Right lobe of liver (tissue), 6 donors: ENCODE measurements at regions not wholly inside any gene's neighbourhood (a gene's known extent, or its start where the extent isn't known, plus 50 kb on each side); places are given as distances from the start of the nearest gene placed in this dataset.
A peak's percentile ranks its signal among the peaks of the same experiment; 100 is the strongest.

Experiments used
- ATAC-seq, 4 donors: fragments of 200-7000 bp; cut with Tn5 transposase; one replicate each; pipeline ENCODE4 v1.9.1; 2020; ENCODE audit warnings: mild to moderate bottlenecking in 4 of 4, moderate library complexity in 4 of 4
- DNase-seq, 3 donors: peaks; one replicate each; pipeline ENCODE4 v3.0.0-alpha.2; 2020
- H3K27ac ChIP-seq, 3 donors: fragments of 200-600 bp; one replicate each; pipeline ENCODE4 v1.8.0; 2022
- H3K27me3 ChIP-seq, 2 donors: fragments of 200-600 bp; one replicate each; pipeline ENCODE4 v1.8.0; 2022
- H3K36me3 ChIP-seq, 4 donors: fragments of 200-600 bp; sonication (generic) in 1 of 4; one replicate each; pipeline versions ENCODE4 v1.5.1 to v1.8.0; 2017 to 2022; ENCODE audit warnings: control low read depth in 1 of 4
- H3K4me1 ChIP-seq, 4 donors: fragments of 200-600 bp; sonication (generic) in 1 of 4; one replicate each; pipeline versions ENCODE4 v1.5.1 to v1.8.0; 2017 to 2022; ENCODE audit warnings: control low read depth in 1 of 4
- H3K4me3 ChIP-seq, 3 donors: fragments of 200-600 bp; one replicate each; pipeline ENCODE4 v1.8.0; 2022
- H3K9me3 ChIP-seq, 4 donors: fragments of 200-600 bp; sonication (generic) in 1 of 4; one replicate each; pipeline versions ENCODE4 v1.5.1 to v1.8.0; 2017 to 2022; ENCODE audit warnings: control low read depth in 1 of 4
- POLR2A ChIP-seq: fragments of 450-650 bp; IDR thresholded peaks from one replicate; pipeline ENCODE4 v1.6.1; 2017; ENCODE audit warnings: antibody characterized with exemption, mild to moderate bottlenecking
- WGBS: methylation state at CpG from one replicate; pipeline ENCODE4 v1.1.6; 2018; ENCODE audit warnings: low coverage, low lambda C conversion rate; ENCODE audit not compliant: insufficient coverage; ENCODE audit errors: missing lambda C conversion rate; 5-methylcytosine and 5-hydroxymethylcytosine counted together
- intact Hi-C, 2 donors: fragments of 100-400 bp; cut with DNase I; formaldehyde crosslinking; loops; one replicate each; pipeline versions ENCODE4 v1.11.2 to v1.14.1; 2022
- TF ChIP-seq, protein P1 (sequence below), 4 donors: fragments of 200-600 bp in 3 of 4; fragments of 450-650 bp in 1 of 4; IDR thresholded peaks; one replicate each; pipeline versions ENCODE4 v1.5.1 to v1.8.0; 2016 to 2022; ENCODE audit warnings: antibody characterized with exemption in 4 of 4, mild to moderate bottlenecking in 2 of 4
- donor health status: DM: no; HTN: yes; CAD: no.
- donor health status: DM: no; HTN: no; CAD: no.
- donor health status: DM: no; HTN: no; CAD: no.
- donor health status: DM: no; HTN: yes; CAD: no.
- donor health status: DM: no; HTN: yes; CAD: no.

DNA sequence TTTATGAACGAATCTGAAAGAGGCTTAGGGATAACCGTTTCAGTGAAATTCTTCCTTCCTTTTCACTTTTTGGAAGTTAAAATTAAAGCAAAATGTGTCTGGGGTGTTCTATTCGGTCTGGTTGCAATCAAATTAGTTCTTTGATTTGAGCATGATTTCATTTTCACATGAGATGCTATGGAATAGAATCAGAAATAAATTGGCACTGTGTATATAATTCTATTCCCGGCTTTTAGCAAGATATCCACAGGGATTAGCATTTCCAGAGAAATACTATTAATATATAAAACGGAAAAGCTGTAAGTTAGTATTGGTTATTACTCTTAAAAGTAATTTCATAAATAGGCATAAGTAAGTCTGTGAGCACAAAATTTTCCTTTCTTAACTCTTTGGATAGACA, 1676.8 kb upstream of the PCDH7 start:
- H3K27me3 ChIP-seq: no peaks in the 10 kb centered on the region
- intact Hi-C loops: no loop called here
- DNase-seq: no peak
- TF ChIP-seq, protein P1, sequence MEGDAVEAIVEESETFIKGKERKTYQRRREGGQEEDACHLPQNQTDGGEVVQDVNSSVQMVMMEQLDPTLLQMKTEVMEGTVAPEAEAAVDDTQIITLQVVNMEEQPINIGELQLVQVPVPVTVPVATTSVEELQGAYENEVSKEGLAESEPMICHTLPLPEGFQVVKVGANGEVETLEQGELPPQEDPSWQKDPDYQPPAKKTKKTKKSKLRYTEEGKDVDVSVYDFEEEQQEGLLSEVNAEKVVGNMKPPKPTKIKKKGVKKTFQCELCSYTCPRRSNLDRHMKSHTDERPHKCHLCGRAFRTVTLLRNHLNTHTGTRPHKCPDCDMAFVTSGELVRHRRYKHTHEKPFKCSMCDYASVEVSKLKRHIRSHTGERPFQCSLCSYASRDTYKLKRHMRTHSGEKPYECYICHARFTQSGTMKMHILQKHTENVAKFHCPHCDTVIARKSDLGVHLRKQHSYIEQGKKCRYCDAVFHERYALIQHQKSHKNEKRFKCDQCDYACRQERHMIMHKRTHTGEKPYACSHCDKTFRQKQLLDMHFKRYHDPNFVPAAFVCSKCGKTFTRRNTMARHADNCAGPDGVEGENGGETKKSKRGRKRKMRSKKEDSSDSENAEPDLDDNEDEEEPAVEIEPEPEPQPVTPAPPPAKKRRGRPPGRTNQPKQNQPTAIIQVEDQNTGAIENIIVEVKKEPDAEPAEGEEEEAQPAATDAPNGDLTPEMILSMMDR (IDR thresholded peaks at IDR 0.05): no peak
- no peak for TF ChIP-seq POLR2A
- H3K27ac ChIP-seq: no peak overlapping the region
- no peaks in the 10 kb centered on the region for H3K4me1 ChIP-seq
- no peaks in the 10 kb centered on the region for H3K36me3 ChIP-seq
- H3K9me3 ChIP-seq: no peaks in the 10 kb centered on the region
- H3K4me3 ChIP-seq: no peak overlapping the region
- ATAC-seq: no peak
- 38% methylated on average over 5 of the region's 5 CpGs for WGBS

DNA sequence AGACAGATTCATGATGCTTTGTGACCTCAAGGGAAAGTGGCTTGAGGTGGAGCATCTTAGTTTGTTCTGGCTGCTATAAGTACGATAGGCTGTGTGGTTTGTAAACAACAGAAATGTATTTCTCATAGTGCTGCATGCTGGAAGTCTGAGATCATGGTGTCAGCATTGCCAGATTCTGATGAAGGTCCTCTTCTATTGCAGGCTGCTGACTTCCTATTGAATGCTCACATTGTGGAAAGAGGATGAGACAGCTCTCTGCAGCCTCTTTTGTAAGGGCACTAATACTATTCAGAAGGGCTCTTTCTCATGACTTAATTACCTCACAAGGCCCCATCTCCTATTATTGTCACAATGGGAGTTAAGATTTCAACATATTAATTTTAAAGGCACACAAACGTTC, 1674.0 kb upstream of the PCDH7 start:
- no peak for DNase-seq
- no peak for ATAC-seq
- no peak overlapping the region for H3K4me3 ChIP-seq
- WGBS: 33% methylated on average over 2 of the region's 2 CpGs
- no peaks in the 10 kb centered on the region for H3K27me3 ChIP-seq
- no peaks in the 10 kb centered on the region for H3K4me1 ChIP-seq
- H3K36me3 ChIP-seq: no peaks in the 10 kb centered on the region
- TF ChIP-seq, protein P1 (IDR thresholded peaks at IDR 0.05): no peak
- TF ChIP-seq POLR2A: no peak
- H3K27ac ChIP-seq: no peak overlapping the region
- H3K9me3 ChIP-seq: no peaks in the 10 kb centered on the region
- intact Hi-C loops: no loop called here

DNA sequence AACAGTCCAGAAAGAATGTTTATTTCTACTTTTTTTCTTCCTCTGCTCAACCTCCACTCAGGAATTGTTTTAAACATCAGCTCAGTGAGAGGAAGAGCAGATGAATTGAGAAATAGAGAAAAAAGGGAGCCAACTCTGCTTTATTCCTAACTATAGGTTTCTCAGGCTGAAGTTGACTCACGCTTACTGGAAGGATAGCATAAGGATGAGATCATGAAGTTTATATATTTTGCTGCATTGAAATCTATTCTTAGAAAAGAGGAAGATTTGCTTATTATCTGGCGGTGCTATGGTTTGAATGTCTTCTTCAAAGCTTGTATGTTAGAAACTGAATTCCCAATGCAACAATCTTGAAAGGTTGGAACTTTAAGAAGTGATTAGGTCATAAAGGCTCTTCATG, 1673.4 kb upstream of the PCDH7 start:
- no peaks in the 10 kb centered on the region for H3K9me3 ChIP-seq
- H3K36me3 ChIP-seq: no peaks in the 10 kb centered on the region
- H3K27me3 ChIP-seq: no peaks in the 10 kb centered on the region
- no peak for TF ChIP-seq POLR2A
- DNase-seq (no peak), ATAC-seq (no peak)
- no peaks in the 10 kb centered on the region for H3K4me1 ChIP-seq
- 70% methylated on average over 2 of the region's 2 CpGs for WGBS
- no peak overlapping the region for H3K27ac ChIP-seq
- intact Hi-C loops: no loop called here
- no peak overlapping the region for H3K4me3 ChIP-seq

DNA sequence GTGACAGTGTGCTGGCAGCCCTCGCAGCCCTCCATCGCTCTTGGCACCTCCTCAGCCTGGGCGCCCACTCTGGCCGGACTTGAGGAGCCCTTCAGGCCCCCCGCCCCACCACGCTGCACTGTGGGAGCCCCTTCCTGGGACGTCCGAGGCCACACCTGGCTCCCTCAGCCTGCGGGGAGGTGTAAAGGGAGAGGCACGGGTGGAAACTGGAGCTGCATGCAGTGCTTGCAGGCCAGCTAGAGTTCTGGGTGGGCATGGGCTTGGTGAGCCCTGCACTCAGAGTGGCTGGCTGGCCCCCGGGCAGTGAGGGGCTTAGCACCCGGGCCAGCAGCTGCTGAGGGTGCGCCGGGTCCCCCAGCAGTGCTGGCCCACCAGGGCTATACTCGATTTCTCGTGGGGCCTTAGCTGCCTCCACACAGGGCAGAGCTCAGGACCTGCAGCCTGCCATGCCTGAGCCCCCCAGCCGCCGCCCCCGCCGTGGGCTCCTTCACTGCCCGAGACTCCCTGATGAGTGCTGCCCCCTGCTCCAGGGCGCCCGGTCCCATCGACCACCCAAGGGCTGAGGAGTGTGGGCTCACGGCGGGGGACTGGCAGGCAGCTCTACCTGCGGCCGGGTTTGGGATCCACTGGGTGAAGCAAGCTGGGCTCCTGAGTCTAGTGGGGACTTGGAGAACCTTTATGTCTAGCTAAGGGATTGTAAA, 1672.7 kb upstream of the PCDH7 start:
- 67% methylated on average over 1 of the region's 28 CpGs for WGBS
- no peak overlapping the region for H3K27ac ChIP-seq
- H3K4me1 ChIP-seq: no peaks in the 10 kb centered on the region
- H3K27me3 ChIP-seq: no peaks in the 10 kb centered on the region
- intact Hi-C loops: no loop called here
- H3K4me3 ChIP-seq: no peak overlapping the region
- H3K9me3 ChIP-seq: no peaks in the 10 kb centered on the region
- H3K36me3 ChIP-seq: no peaks in the 10 kb centered on the region
- TF ChIP-seq, protein P1 (IDR thresholded peaks at IDR 0.05): no peak
- no peak for TF ChIP-seq POLR2A
- ATAC-seq (no peak), DNase-seq (peak in 1 of 3 donors; percentile 46)

DNA sequence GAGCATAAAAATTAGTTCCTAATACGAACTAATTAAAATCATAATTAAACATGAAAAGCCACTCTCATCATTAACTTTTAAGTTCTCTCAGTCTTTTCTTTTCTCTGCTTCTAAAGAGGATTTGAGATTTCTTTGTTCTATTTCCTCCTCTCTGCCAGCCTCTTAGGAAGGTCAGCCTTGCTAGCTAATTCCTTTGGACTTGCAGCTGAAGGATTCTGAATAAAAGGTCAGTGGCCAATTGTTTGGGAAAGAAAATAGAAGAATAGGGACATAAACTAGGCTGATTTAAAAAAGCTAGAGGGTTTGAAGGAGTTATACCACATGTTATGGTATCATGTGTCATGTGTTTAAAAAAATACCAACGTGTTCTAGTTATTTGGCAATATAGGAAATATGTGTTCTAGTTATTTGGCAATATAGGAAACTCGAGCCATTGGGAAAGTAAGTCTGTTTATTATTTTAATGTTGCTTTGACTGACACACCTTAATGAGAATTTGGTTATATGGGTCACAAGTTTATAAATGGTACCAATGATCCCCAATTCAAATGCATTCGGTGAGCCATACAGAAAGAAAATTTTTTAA, 1668.7 kb upstream of the PCDH7 start:
- no peaks in the 10 kb centered on the region for H3K4me1 ChIP-seq
- intact Hi-C loops: no loop called here
- 27% methylated on average over 4 of the region's 4 CpGs for WGBS
- H3K27ac ChIP-seq: no peak overlapping the region
- no peak overlapping the region for H3K4me3 ChIP-seq
- H3K9me3 ChIP-seq: no peaks in the 10 kb centered on the region
- H3K36me3 ChIP-seq: no peaks in the 10 kb centered on the region
- ATAC-seq: no peak
- TF ChIP-seq POLR2A: no peak
- TF ChIP-seq, protein P1 (IDR thresholded peaks at IDR 0.05): no peak
- H3K27me3 ChIP-seq: no peaks in the 10 kb centered on the region
- no peak for DNase-seq
